Loucy (cell line): ENCODE measurements at regions not wholly inside any gene's neighbourhood (a gene's known extent, or its start where the extent isn't known, plus 50 kb on each side); places are given as distances from the start of the nearest gene placed in this dataset.

Experiments
- H2AFZ ChIP-seq: fragments of 200-600 bp; sonication (generic); 2 replicates; pipeline ENCODE4 v1.6.0; 2016; ENCODE audit warnings: antibody characterized with exemption, mild to moderate bottlenecking, low read length, moderate library complexity
- H3F3A ChIP-seq: fragments of 200-600 bp; 2 replicates; pipeline ENCODE4 v1.6.0; 2016; ENCODE audit warnings: antibody characterized with exemption, low read depth, mild to moderate bottlenecking
- H3K27me3 ChIP-seq: fragments of 200-600 bp; sonication (generic); 2 replicates; pipeline ENCODE4 v1.6.1; 2014; ENCODE audit warnings: low read length, mild to moderate bottlenecking; ENCODE audit not compliant: insufficient read depth, poor library complexity, severe bottlenecking
- H3K36me3 ChIP-seq: fragments of 200-600 bp; sonication (generic); 2 replicates; pipeline ENCODE4 v1.6.1; 2016; ENCODE audit warnings: low read length; ENCODE audit not compliant: insufficient read depth
- H3K4me1 ChIP-seq: fragments of 200-600 bp; sonication (generic); 2 replicates; pipeline ENCODE4 v1.5.1; 2014; ENCODE audit warnings: low read length, mild to moderate bottlenecking; ENCODE audit not compliant: insufficient read depth, poor library complexity, severe bottlenecking
- H3K4me2 ChIP-seq: fragments of 200-600 bp; sonication (generic); 2 replicates; pipeline ENCODE4 v1.6.0; 2014; ENCODE audit warnings: antibody characterized with exemption, low read length, low read depth, mild to moderate bottlenecking; ENCODE audit not compliant: poor library complexity, severe bottlenecking
- H3K4me3 ChIP-seq: fragments of 200-600 bp; sonication (generic); 2 replicates; pipeline ENCODE4 v1.5.1; 2014; ENCODE audit warnings: low read length, mild to moderate bottlenecking, mixed read lengths; ENCODE audit not compliant: poor library complexity, severe bottlenecking
- H3K79me2 ChIP-seq: fragments of 200-600 bp; sonication (generic); 2 replicates; pipeline ENCODE4 v1.6.1; 2014; ENCODE audit warnings: low read length; ENCODE audit not compliant: insufficient read depth
- H3K9ac ChIP-seq: fragments of 200-600 bp; sonication (generic); 2 replicates; pipeline ENCODE4 v1.6.0; 2014; ENCODE audit warnings: mild to moderate bottlenecking, low read depth, low read length, moderate library complexity; ENCODE audit not compliant: poor library complexity, severe bottlenecking
- H3K9me2 ChIP-seq: fragments of 200-600 bp; sonication (generic); replicated peaks from 2 replicates; pipeline ENCODE4 v1.6.1; 2016; ENCODE audit warnings: low read depth, low read length, mixed read lengths
- H3K9me3 ChIP-seq: fragments of 200-600 bp; sonication (generic); 2 replicates; pipeline ENCODE4 v1.6.1; 2014; ENCODE audit warnings: mild to moderate bottlenecking, antibody characterized with exemption, low read length, low read depth; ENCODE audit not compliant: insufficient read depth
- H4K20me1 ChIP-seq: fragments of 200-600 bp; sonication (generic); 2 replicates; pipeline ENCODE4 v1.6.0; 2014; ENCODE audit warnings: antibody characterized with exemption, low read length, mild to moderate bottlenecking; ENCODE audit not compliant: insufficient read depth, poor library complexity, severe bottlenecking
- CTCF ChIP-seq: fragments of 200-600 bp; sonication (generic); conservative IDR thresholded peaks from 2 replicates; pipeline ENCODE4 v1.5.1; 2014; ENCODE audit warnings: mild to moderate bottlenecking, antibody characterized with exemption, low read length
- EZH2phosphoT487 ChIP-seq: fragments of 200-600 bp; IDR thresholded peaks from 2 replicates; pipeline ENCODE4 v1.6.1; 2018; ENCODE audit warnings: antibody characterized with exemption, mild to moderate bottlenecking, moderate library complexity, borderline replicate concordance

- no peaks in the 10 kb centered on the region for H3K36me3 ChIP-seq
- no peaks in the 10 kb centered on the region for H3K4me1 ChIP-seq
- no peak overlapping the region for H3K4me2 ChIP-seq
- H4K20me1 ChIP-seq, result no peaks in the 10 kb centered on the region
- H3K4me3 ChIP-seq, result no peak overlapping the region
- H3K27me3 ChIP-seq, result no peaks in the 10 kb centered on the region
- H2AFZ ChIP-seq, result no peak overlapping the region
- H3K79me2 ChIP-seq, result no peaks in the 10 kb centered on the region
- no peaks in the 10 kb centered on the region for H3K9me2 ChIP-seq
- H3F3A ChIP-seq, result no peaks in the 10 kb centered on the region
- H3K9ac ChIP-seq, result no peak overlapping the region
- TF ChIP-seq CTCF, result no peak
- TF ChIP-seq EZH2phosphoT487, result no peak
- no peaks in the 10 kb centered on the region for H3K9me3 ChIP-seq
These were observed 170.9 kb downstream of the IL15 start for GRCh38 chr4:141807103-141807891.

GRCh38 chr4:141810038-141810711, 173.8 kb downstream of the IL15 start:
- Histone ChIP-seq H3K79me2 (no peaks in the 10 kb centered on the region), H3K9me3 (no peaks in the 10 kb centered on the region), H3K36me3 (no peaks in the 10 kb centered on the region)

GRCh38 chr4:141810712-141811375, 174.5 kb downstream of the IL15 start:
- Histone ChIP-seq H3K4me1 (no peaks in the 10 kb centered on the region), H3K4me2 (no peak overlapping the region), H3K79me2 (no peaks in the 10 kb centered on the region), H3K9ac (no peak overlapping the region), H3K9me3 (no peaks in the 10 kb centered on the region), H3K27me3 (no peaks in the 10 kb centered on the region), H3K9me2 (no peaks in the 10 kb centered on the region), H3K4me3 (no peak overlapping the region), H3K36me3 (no peaks in the 10 kb centered on the region), H2AFZ (no peak overlapping the region), H3F3A (no peaks in the 10 kb centered on the region), H4K20me1 (no peaks in the 10 kb centered on the region)
- TF ChIP-seq EZH2phosphoT487, result no peak
- TF ChIP-seq CTCF, result no peak

More at GRCh38 chr4:141810038-141810711, 173.8 kb downstream of the IL15 start:
- Histone ChIP-seq H3K4me1 (no peaks in the 10 kb centered on the region), H4K20me1 (no peaks in the 10 kb centered on the region), H3K4me3 (no peak overlapping the region), H2AFZ (no peak overlapping the region), H3K9ac (no peak overlapping the region), H3K9me2 (no peaks in the 10 kb centered on the region), H3K27me3 (no peaks in the 10 kb centered on the region), H3K4me2 (no peak overlapping the region), H3F3A (no peaks in the 10 kb centered on the region)
- no peak for TF ChIP-seq EZH2phosphoT487
- no peak for TF ChIP-seq CTCF
